H9 (cell line): ENCODE measurements at regions not wholly inside any gene's neighbourhood (a gene's known extent, or its start where the extent isn't known, plus 50 kb on each side); places are given as distances from the start of the nearest gene placed in this dataset.

Experiments used
- DNase-seq: peaks from one replicate; pipeline ENCODE4 v3.0.0-alpha.2; 2017
- H2AFZ ChIP-seq: one replicate; pipeline ENCODE4 v1.6.1; 2013; ENCODE audit warnings: mild to moderate bottlenecking, low read length, control low read depth, moderate library complexity
- H2AK5ac ChIP-seq: 2 replicates; pipeline ENCODE4 v1.6.1; 2013; ENCODE audit warnings: low read length, control low read depth, mixed read lengths; ENCODE audit not compliant: insufficient read length
- H2BK120ac ChIP-seq: one replicate; pipeline ENCODE4 v1.6.1; 2013; ENCODE audit warnings: low read depth, mild to moderate bottlenecking, low read length, control low read depth, inconsistent platforms; ENCODE audit not compliant: poor library complexity, severe bottlenecking
- H2BK12ac ChIP-seq: 2 replicates; pipeline ENCODE4 v1.6.1; 2013; ENCODE audit warnings: low read length, control low read depth, mixed read lengths, low read depth; ENCODE audit not compliant: insufficient read length
- H2BK15ac ChIP-seq: 2 replicates; pipeline ENCODE4 v1.6.1; 2013; ENCODE audit warnings: low read depth, low read length, control low read depth
- H2BK20ac ChIP-seq: one replicate; pipeline ENCODE4 v1.6.1; 2013; ENCODE audit warnings: low read depth, mild to moderate bottlenecking, low read length, control low read depth, inconsistent platforms; ENCODE audit not compliant: poor library complexity, severe bottlenecking
- H2BK5ac ChIP-seq: 2 replicates; pipeline ENCODE4 v1.6.1; 2013; ENCODE audit warnings: low read length, control low read depth, mixed read lengths; ENCODE audit not compliant: insufficient read length
- H3K14ac ChIP-seq: 2 replicates; pipeline ENCODE4 v1.6.1; 2013; ENCODE audit warnings: low read length, control low read depth; ENCODE audit not compliant: insufficient read depth
- H3K18ac ChIP-seq: 2 replicates; pipeline ENCODE4 v1.6.1; 2013; ENCODE audit warnings: low read depth, mild to moderate bottlenecking, mixed read lengths, low read length, control low read depth; ENCODE audit not compliant: insufficient read length
- H3K23ac ChIP-seq: 2 replicates; pipeline ENCODE4 v1.6.1; 2013; ENCODE audit warnings: low read length, control low read depth, mixed read lengths, low read depth; ENCODE audit not compliant: insufficient read length
- H3K23me2 ChIP-seq: 2 replicates; pipeline ENCODE4 v1.6.1; 2013; ENCODE audit warnings: low read depth, mild to moderate bottlenecking, mixed read lengths, low read length, control low read depth; ENCODE audit not compliant: insufficient read length, poor library complexity, severe bottlenecking
- H3K27ac ChIP-seq: 2 replicates; pipeline ENCODE4 v1.5.1; 2013; ENCODE audit warnings: low read length, control low read depth, mixed read lengths, low read depth; ENCODE audit not compliant: insufficient read length
- H3K27me3 ChIP-seq: 2 replicates; pipeline ENCODE4 v1.6.1; 2013; ENCODE audit warnings: low read length, control low read depth, inconsistent platforms; ENCODE audit not compliant: insufficient read depth
- H3K4ac ChIP-seq: 2 replicates; pipeline ENCODE4 v1.6.1; 2013; ENCODE audit warnings: low read depth, mild to moderate bottlenecking, control low read depth, inconsistent platforms, low read length, moderate library complexity
- H3K4me1 ChIP-seq: 2 replicates; pipeline ENCODE4 v1.6.1; 2013; ENCODE audit warnings: low read length, control low read depth, inconsistent platforms; ENCODE audit not compliant: insufficient read depth
- H3K4me2 ChIP-seq: 2 replicates; pipeline ENCODE4 v1.6.1; 2013; ENCODE audit warnings: low read length, control low read depth, mixed read lengths; ENCODE audit not compliant: insufficient read length, insufficient read depth
- H3K56ac ChIP-seq: 2 replicates; pipeline ENCODE4 v1.6.1; 2013; ENCODE audit warnings: low read depth, mild to moderate bottlenecking, mixed read lengths, low read length, control low read depth; ENCODE audit not compliant: insufficient read length
- H3K79me1 ChIP-seq: 2 replicates; pipeline ENCODE4 v1.6.1; 2013; ENCODE audit warnings: low read depth, mild to moderate bottlenecking, moderate library complexity, low read length, control low read depth, inconsistent platforms; ENCODE audit not compliant: insufficient read depth, poor library complexity, severe bottlenecking
- H3K79me2 ChIP-seq: 2 replicates; pipeline ENCODE4 v1.6.1; 2013; ENCODE audit warnings: low read length, control low read depth, inconsistent platforms; ENCODE audit not compliant: insufficient read depth
- H3K9ac ChIP-seq: 2 replicates; pipeline ENCODE4 v1.6.1; 2013; ENCODE audit warnings: low read length, control low read depth, mixed read lengths; ENCODE audit not compliant: insufficient read length; ENCODE audit errors: extremely low read depth
- H3K9me3 ChIP-seq: one replicate; pipeline ENCODE4 v1.6.1; 2013; ENCODE audit warnings: low read depth, low read length, inconsistent platforms; ENCODE audit not compliant: control insufficient read depth
- H3T11ph ChIP-seq: one replicate; pipeline ENCODE4 v1.6.1; 2013; ENCODE audit warnings: mild to moderate bottlenecking, low read length, control low read depth, inconsistent platforms
- H4K20me1 ChIP-seq: one replicate; pipeline ENCODE4 v1.6.1; 2013; ENCODE audit not compliant: control insufficient read depth, insufficient read length, insufficient read depth
- H4K5ac ChIP-seq: 2 replicates; pipeline ENCODE4 v1.6.1; 2013; ENCODE audit warnings: low read depth, mild to moderate bottlenecking, mixed read lengths, low read length, control low read depth; ENCODE audit not compliant: insufficient read length
- H4K8ac ChIP-seq: replicated peaks from 2 replicates; pipeline ENCODE4 v1.6.1; 2013; ENCODE audit warnings: low read length, control low read depth, mixed read lengths, low read depth; ENCODE audit not compliant: insufficient read length
- H4K91ac ChIP-seq: 2 replicates; pipeline ENCODE4 v1.6.1; 2013; ENCODE audit warnings: low read depth, mild to moderate bottlenecking, moderate library complexity, mixed read lengths, low read length, control low read depth; ENCODE audit not compliant: insufficient read length
- H3K27ac Mint-ChIP-seq, 3 experiments: 2 replicates in 2 of 3; 3 replicates in 1 of 3; pipeline ENCODE4 v1.8.0; 2020 to 2021; ENCODE audit warnings: mixed read lengths in 3 of 3, mild to moderate bottlenecking in 1 of 3, moderate library complexity in 1 of 3
- H3K27me3 Mint-ChIP-seq: 2 replicates; pipeline ENCODE4 v1.8.0; 2021; ENCODE audit warnings: low read depth, mild to moderate bottlenecking, moderate library complexity, mixed read lengths
- H3K36me3 Mint-ChIP-seq, 3 experiments: 2 replicates in 2 of 3; 3 replicates in 1 of 3; pipeline ENCODE4 v1.8.0; 2020 to 2021; ENCODE audit warnings: low read depth in 3 of 3, mixed read lengths in 3 of 3; ENCODE audit not compliant: insufficient read depth in 1 of 3
- H3K4me1 Mint-ChIP-seq, 2 experiments: 2 replicates each; pipeline ENCODE4 v1.8.0; 2020; ENCODE audit warnings: mixed read lengths in 2 of 2
- H3K4me3 Mint-ChIP-seq, 2 experiments: 2 replicates in 1 of 2; 3 replicates in 1 of 2; pipeline ENCODE4 v1.8.0; 2020 to 2021; ENCODE audit warnings: mild to moderate bottlenecking in 2 of 2, mixed read lengths in 2 of 2, moderate library complexity in 1 of 2
- H3K9me3 Mint-ChIP-seq, 2 experiments: 2 replicates in 1 of 2; 3 replicates in 1 of 2; pipeline ENCODE4 v1.8.0; 2020; ENCODE audit warnings: mild to moderate bottlenecking in 2 of 2, mixed read lengths in 2 of 2, moderate library complexity in 1 of 2
- CTCF ChIP-seq: fragments of 200-600 bp; sonication (generic); conservative IDR thresholded peaks from 3 replicates; pipeline ENCODE4 v1.8.0; 2021; ENCODE audit warnings: antibody characterized with exemption, mild to moderate bottlenecking
- WGBS: extraction: QIAGEN DNeasy Blood & Tissue Kit; methylation state at CpG from one replicate; pipeline ENCODE4 v1.1.7; 2013; ENCODE audit warnings: missing lambda C conversion rate, low lambda C conversion rate, mixed read lengths; ENCODE audit not compliant: insufficient read length; ENCODE audit errors: extremely low coverage; 5-methylcytosine and 5-hydroxymethylcytosine counted together

GRCh38 chr21:22791376-22791775, 1793.2 kb downstream of the NCAM2 start:
- H3K79me2 ChIP-seq, result no peaks in the 10 kb centered on the region
- no peaks in the 10 kb centered on the region for H4K20me1 ChIP-seq
- no peak overlapping the region for H2AFZ ChIP-seq
- no peak overlapping the region for H3K4ac ChIP-seq
- Mint-ChIP-seq H3K27me3 (no peaks in the 10 kb centered on the region), H3K4me3 (no peak overlapping the region), H3K4me1 (no peaks in the 10 kb centered on the region), H3K27ac (no peak overlapping the region), H3K36me3 (no peaks in the 10 kb centered on the region), H3K9me3 (no peaks in the 10 kb centered on the region)
- no peak overlapping the region for H2BK15ac ChIP-seq
- no peak overlapping the region for H3K27ac ChIP-seq
- H4K5ac ChIP-seq, result no peak overlapping the region
- H3K23ac ChIP-seq, result no peak overlapping the region
- H3K79me1 ChIP-seq, result no peaks in the 10 kb centered on the region
- H3K4me1 ChIP-seq, result no peaks in the 10 kb centered on the region
- H3K9ac ChIP-seq, result no peak overlapping the region
- H3K9me3 ChIP-seq, result no peaks in the 10 kb centered on the region
- H3K4me2 ChIP-seq, result no peak overlapping the region
- no peak overlapping the region for H3K56ac ChIP-seq
- no peak overlapping the region for H3K14ac ChIP-seq
- no peak for TF ChIP-seq CTCF
- no peak overlapping the region for H2AK5ac ChIP-seq
- no peak overlapping the region for H4K91ac ChIP-seq
- no CpG with 5 or more reads among the region's 2 CpGs for WGBS
- DNase-seq, result no peak
- no peaks in the 10 kb centered on the region for H3K27me3 ChIP-seq
- no peak overlapping the region for H2BK120ac ChIP-seq
- no peak overlapping the region for H3K18ac ChIP-seq
- H2BK5ac ChIP-seq, result no peak overlapping the region
- no peak overlapping the region for H4K8ac ChIP-seq
- H3K23me2 ChIP-seq, result no peaks in the 10 kb centered on the region
- H3T11ph ChIP-seq, result no peak overlapping the region
- H2BK20ac ChIP-seq, result no peak overlapping the region
- no peak overlapping the region for H2BK12ac ChIP-seq
